NT2/D1 (cell line): ENCODE measurements at regions not wholly inside any gene's neighbourhood (a gene's known extent, or its start where the extent isn't known, plus 50 kb on each side); places are given as distances from the start of the nearest gene placed in this dataset.

Experiments used
- YY1 ChIP-seq: IDR thresholded peaks from 2 replicates; pipeline ENCODE4 v1.6.1; 2011; ENCODE audit not compliant: insufficient read length, insufficient read depth
- ZNF274 ChIP-seq: IDR thresholded peaks from 2 replicates; pipeline ENCODE4 v1.6.1; 2011; ENCODE audit warnings: mild to moderate bottlenecking, low read depth, low read length

GRCh38 chr2:175393851-175394250 lies 212.3 kb upstream of the ATP5MC3 start:
- TF ChIP-seq ZNF274 (no peak), YY1 (no peak)
